ENCODE measurements at regions not wholly inside any gene's neighbourhood (a gene's known extent, or its start where the extent isn't known, plus 50 kb on each side); places are given as distances from the start of the nearest gene placed in this dataset.

DNA sequence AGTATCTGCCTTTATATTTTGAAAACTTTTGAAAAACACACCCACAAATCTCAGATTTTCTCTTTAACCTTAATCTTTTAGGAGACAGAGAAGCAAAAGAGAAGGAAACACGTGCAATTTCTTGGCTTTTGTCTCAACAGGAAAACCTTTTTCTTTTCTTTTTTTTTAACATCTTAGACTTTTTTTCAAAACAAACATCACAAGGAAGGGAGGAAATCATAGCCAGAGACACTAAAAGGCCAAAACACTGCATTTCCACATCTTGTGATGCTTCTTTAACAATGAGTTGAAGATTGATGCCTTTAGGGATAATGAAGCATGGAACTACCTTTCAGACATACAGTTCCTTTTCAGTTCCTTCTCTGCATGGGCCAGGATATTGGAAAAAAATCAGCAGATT, 136.6 kb upstream of the NRBF2 start:
- intact Hi-C loops (cut with micrococcal nuclease), result loop anchor here (5.0 kb wide), 1 partner anchor 79 kb away; no protein-coding TSS in a partner anchor
- H3K9me3 Mint-ChIP-seq (ENCODE audit: unreplicated experiment), result no peaks in the 10 kb centered on the region
- H3K4me1 Mint-ChIP-seq (ENCODE audit: insufficient read depth, unreplicated experiment), result peaks cover 22% of the 10 kb centered on the region
- no peak overlapping the region for H3K4me3 Mint-ChIP-seq (ENCODE audit: unreplicated experiment)
- ChIA-PET POLR2A (interaction anchor here (0.6 kb wide), 1 partner anchor 136 kb away, joined by 3 read pairs; no protein-coding TSS in a partner anchor), CTCF (interaction anchor here (0.6 kb wide), 1 partner anchor 312 kb away, joined by 3 read pairs; no protein-coding TSS in a partner anchor)
- no peak for DNase-seq (ENCODE audit: unreplicated experiment)
- no peaks in the 10 kb centered on the region for H3K27me3 Mint-ChIP-seq (ENCODE audit: insufficient read depth, unreplicated experiment)
- TF ChIP-seq, protein P1, sequence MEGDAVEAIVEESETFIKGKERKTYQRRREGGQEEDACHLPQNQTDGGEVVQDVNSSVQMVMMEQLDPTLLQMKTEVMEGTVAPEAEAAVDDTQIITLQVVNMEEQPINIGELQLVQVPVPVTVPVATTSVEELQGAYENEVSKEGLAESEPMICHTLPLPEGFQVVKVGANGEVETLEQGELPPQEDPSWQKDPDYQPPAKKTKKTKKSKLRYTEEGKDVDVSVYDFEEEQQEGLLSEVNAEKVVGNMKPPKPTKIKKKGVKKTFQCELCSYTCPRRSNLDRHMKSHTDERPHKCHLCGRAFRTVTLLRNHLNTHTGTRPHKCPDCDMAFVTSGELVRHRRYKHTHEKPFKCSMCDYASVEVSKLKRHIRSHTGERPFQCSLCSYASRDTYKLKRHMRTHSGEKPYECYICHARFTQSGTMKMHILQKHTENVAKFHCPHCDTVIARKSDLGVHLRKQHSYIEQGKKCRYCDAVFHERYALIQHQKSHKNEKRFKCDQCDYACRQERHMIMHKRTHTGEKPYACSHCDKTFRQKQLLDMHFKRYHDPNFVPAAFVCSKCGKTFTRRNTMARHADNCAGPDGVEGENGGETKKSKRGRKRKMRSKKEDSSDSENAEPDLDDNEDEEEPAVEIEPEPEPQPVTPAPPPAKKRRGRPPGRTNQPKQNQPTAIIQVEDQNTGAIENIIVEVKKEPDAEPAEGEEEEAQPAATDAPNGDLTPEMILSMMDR (IDR thresholded peaks at IDR 0.05; ENCODE audit: unreplicated experiment), result no peak
- H3K36me3 Mint-ChIP-seq (ENCODE audit: insufficient read depth, unreplicated experiment), result peaks cover 6% of the 10 kb centered on the region
- no peak overlapping the region for H3K27ac Mint-ChIP-seq (ENCODE audit: low read depth, unreplicated experiment)
- BruUV-seq (replicated peaks), result no TSS peak

DNA sequence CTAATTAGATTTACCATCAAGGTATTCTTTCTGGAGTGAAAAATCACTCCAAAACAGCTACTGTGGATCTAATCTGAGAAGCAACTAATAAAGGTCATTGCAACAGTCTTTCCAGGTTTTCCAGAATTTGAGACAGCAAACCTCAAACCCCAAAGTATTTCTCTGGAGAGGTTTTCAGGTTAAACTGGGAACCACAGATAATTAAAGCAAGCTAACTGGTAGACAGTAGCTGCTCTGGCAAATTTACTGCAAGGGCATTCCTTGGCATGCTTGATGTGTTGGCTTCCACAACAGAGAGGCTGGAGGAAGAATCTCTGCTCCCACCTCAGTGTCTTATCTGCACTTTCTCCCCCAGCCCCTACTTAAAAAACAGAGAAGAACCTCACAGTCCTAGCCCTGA, 140.0 kb upstream of the NRBF2 start:
- Mint-ChIP-seq H3K4me1 (ENCODE audit: insufficient read depth, unreplicated experiment) (peaks cover 25% of the 10 kb centered on the region), H3K27ac (ENCODE audit: low read depth, unreplicated experiment) (peak overlapping the region; percentile 88), H3K36me3 (ENCODE audit: insufficient read depth, unreplicated experiment) (peaks cover 6% of the 10 kb centered on the region), H3K27me3 (ENCODE audit: insufficient read depth, unreplicated experiment) (no peaks in the 10 kb centered on the region), H3K9me3 (ENCODE audit: unreplicated experiment) (no peaks in the 10 kb centered on the region), H3K4me3 (ENCODE audit: unreplicated experiment) (no peak overlapping the region)
- TF ChIP-seq, protein P1 (IDR thresholded peaks at IDR 0.05; ENCODE audit: unreplicated experiment), result no peak
- no peak for DNase-seq (ENCODE audit: unreplicated experiment)
- intact Hi-C loops (cut with micrococcal nuclease), result no loop called here
- ChIA-PET POLR2A (interaction anchor here (0.8 to 1.4 kb wide), 4 partner anchors 11 to 140 kb away, joined by 3 to 5 read pairs (median 3); partner anchors contain the start of gene NRBF2), CTCF (interaction anchor here (0.8 to 2.2 kb wide), 2 partner anchors 12 to 165 kb away, joined by 3 to 7 read pairs; no protein-coding TSS in a partner anchor)
- no TSS peak for BruUV-seq (replicated peaks)

DNA sequence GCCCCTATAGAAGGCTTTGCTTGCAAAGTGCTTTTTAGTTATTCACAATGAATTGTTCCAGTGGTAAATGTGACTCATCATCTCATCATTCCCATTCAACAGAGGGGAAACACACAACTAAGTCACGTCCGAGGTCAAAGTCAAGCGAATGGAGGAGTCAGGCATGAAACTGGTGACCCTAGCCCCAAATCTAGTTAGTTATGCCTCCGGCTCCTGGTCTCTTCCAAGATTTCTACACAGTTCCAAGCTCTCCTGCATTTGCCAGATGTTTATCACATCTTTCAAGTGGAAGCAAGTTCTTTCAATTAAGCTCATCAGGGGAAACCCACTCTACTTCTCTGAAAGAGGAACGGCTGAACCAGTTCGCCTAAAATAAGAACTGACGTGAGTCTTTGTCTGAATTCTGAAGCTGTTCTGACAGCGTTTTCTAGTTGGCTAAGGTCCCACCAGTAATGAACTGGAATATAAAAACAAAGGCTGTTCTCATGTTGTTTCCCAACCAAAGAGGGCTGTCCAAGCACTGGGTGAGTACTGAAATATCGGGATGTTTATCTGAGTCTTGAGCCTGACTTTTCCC, 140.9 kb upstream of the NRBF2 start:
- POLR2A ChIA-PET, result interaction anchor here (0.6 to 1.7 kb wide), 3 partner anchors 8 to 376 kb away, joined by 4 to 7 read pairs (median 5); no protein-coding TSS in a partner anchor
- TF ChIP-seq, protein P1 (IDR thresholded peaks at IDR 0.05; ENCODE audit: unreplicated experiment), result no peak
- peak; percentile 70 for DNase-seq (ENCODE audit: unreplicated experiment)

DNA sequence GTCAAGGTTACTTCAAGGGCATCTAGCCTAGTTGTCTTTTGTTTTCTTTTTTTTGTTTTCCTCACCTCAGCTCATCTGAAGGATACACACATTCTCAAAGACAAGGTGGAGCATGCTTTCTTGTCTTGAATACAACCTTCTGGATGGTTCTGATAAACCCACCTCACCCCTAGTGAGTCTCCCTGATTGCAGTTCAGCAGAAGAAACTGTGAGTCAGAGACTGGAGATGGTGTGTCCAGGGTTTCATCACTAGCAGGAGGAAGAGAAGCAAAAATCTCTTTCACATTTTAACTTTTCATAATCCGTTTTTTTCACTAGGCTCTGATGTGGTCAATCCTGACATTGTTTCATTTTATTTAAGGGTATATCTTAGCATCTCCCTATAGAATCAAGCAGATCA, 143.0 kb upstream of the NRBF2 start:
- POLR2A ChIA-PET, result interaction anchor here (0.9 kb wide), 1 partner anchor 20 kb away, joined by 3 read pairs; no protein-coding TSS in a partner anchor
- TF ChIP-seq, protein P1 (IDR thresholded peaks at IDR 0.05; ENCODE audit: unreplicated experiment), result no peak
- intact Hi-C loops (cut with micrococcal nuclease), result no loop called here
- peak; percentile 28 for DNase-seq (ENCODE audit: unreplicated experiment)
- H3K36me3 Mint-ChIP-seq (ENCODE audit: insufficient read depth, unreplicated experiment), result no peaks in the 10 kb centered on the region
- peaks cover 16% of the 10 kb centered on the region for H3K4me1 Mint-ChIP-seq (ENCODE audit: insufficient read depth, unreplicated experiment)
- H3K4me3 Mint-ChIP-seq (ENCODE audit: unreplicated experiment), result no peak overlapping the region
- CTCF ChIA-PET, result no interaction called here
- H3K27ac Mint-ChIP-seq (ENCODE audit: low read depth, unreplicated experiment), result no peak overlapping the region
- no peaks in the 10 kb centered on the region for H3K9me3 Mint-ChIP-seq (ENCODE audit: unreplicated experiment)
- no peaks in the 10 kb centered on the region for H3K27me3 Mint-ChIP-seq (ENCODE audit: insufficient read depth, unreplicated experiment)
- no TSS peak for BruUV-seq (replicated peaks)

More for the DNA sequence above, 140.9 kb upstream of the NRBF2 start:
- intact Hi-C loops (cut with micrococcal nuclease), result no loop called here
- CTCF ChIA-PET, result interaction anchor here (0.5 to 2.2 kb wide), 2 partner anchors 13 to 66 kb away, joined by 4 to 7 read pairs; no protein-coding TSS in a partner anchor
- H3K27me3 Mint-ChIP-seq (ENCODE audit: insufficient read depth, unreplicated experiment), result no peaks in the 10 kb centered on the region
- H3K4me3 Mint-ChIP-seq (ENCODE audit: unreplicated experiment), result peak overlapping the region; percentile 13
- no TSS peak for BruUV-seq (replicated peaks)
- H3K27ac Mint-ChIP-seq (ENCODE audit: low read depth, unreplicated experiment), result peak overlapping the region; percentile 88
- H3K4me1 Mint-ChIP-seq (ENCODE audit: insufficient read depth, unreplicated experiment), result peaks cover 25% of the 10 kb centered on the region
- H3K36me3 Mint-ChIP-seq (ENCODE audit: insufficient read depth, unreplicated experiment), result peaks cover 6% of the 10 kb centered on the region
- H3K9me3 Mint-ChIP-seq (ENCODE audit: unreplicated experiment), result no peaks in the 10 kb centered on the region

Measured in MCF 10A (cell line).